Skeletal muscle satellite cell (primary cell): ENCODE measurements at regions not wholly inside any gene's neighbourhood (a gene's known extent, or its start where the extent isn't known, plus 50 kb on each side); places are given as distances from the start of the nearest gene placed in this dataset.

Experiments used
- H3K27me3 ChIP-seq: 2 replicates; pipeline ENCODE4 v1.7.0; 2013; ENCODE audit warnings: low read length; ENCODE audit not compliant: control insufficient read depth, insufficient read depth
- H3K36me3 ChIP-seq: 2 replicates; pipeline ENCODE4 v1.7.0; 2013; ENCODE audit warnings: mild to moderate bottlenecking, control low read depth, low read length; ENCODE audit not compliant: insufficient read depth
- H3K4me1 ChIP-seq: 2 replicates; pipeline ENCODE4 v1.7.0; 2013; ENCODE audit warnings: low read length; ENCODE audit not compliant: control insufficient read depth, insufficient read depth
- H3K4me2 ChIP-seq: 2 replicates; pipeline ENCODE4 v1.7.0; 2013; ENCODE audit warnings: mild to moderate bottlenecking, low read length
- H3K4me3 ChIP-seq: 2 replicates; pipeline ENCODE4 v1.7.0; 2013; ENCODE audit warnings: low read length
- H3K9ac ChIP-seq: 2 replicates; pipeline ENCODE4 v1.7.0; 2013; ENCODE audit warnings: mild to moderate bottlenecking, low read depth, low read length, moderate library complexity
- H3K9me3 ChIP-seq: replicated peaks from 2 replicates; pipeline ENCODE4 v1.7.0; 2013; ENCODE audit warnings: mild to moderate bottlenecking, control low read depth, low read length

DNA sequence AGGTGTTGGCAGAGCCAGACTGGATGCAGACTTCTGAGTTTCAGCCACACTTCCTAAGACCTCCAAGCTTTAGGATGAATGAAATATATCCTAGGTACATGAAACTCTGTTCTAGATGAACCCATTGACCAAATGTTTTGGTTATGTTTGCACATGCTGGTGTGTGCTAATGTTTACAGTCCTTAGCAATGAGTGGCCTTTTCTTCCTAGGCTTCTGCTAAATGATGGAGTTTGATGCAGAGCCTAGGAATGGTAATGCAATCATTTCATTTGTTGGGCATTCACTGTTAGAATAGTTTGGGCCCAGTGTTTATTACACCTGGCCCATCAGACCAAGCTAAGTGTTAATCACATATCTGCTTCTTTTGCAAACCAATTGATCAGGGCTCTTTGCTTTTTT, 464.7 kb downstream of the MEIS1 start:
- Histone ChIP-seq H3K4me2 (no peak overlapping the region), H3K36me3 (no peaks in the 10 kb centered on the region), H3K9ac (no peak overlapping the region), H3K4me1 (peaks cover 17% of the 10 kb centered on the region), H3K9me3 (no peaks in the 10 kb centered on the region), H3K27me3 (no peaks in the 10 kb centered on the region), H3K4me3 (no peak overlapping the region)

- H3K4me1 ChIP-seq, result peaks cover 17% of the 10 kb centered on the region
- H3K9ac ChIP-seq, result no peak overlapping the region
- H3K9me3 ChIP-seq, result no peaks in the 10 kb centered on the region
- no peak overlapping the region for H3K4me3 ChIP-seq
- H3K27me3 ChIP-seq, result no peaks in the 10 kb centered on the region
- no peak overlapping the region for H3K4me2 ChIP-seq
- no peaks in the 10 kb centered on the region for H3K36me3 ChIP-seq
Observed at GRCh38 chr2:66901344-66901743, 466.4 kb downstream of the MEIS1 start.

DNA sequence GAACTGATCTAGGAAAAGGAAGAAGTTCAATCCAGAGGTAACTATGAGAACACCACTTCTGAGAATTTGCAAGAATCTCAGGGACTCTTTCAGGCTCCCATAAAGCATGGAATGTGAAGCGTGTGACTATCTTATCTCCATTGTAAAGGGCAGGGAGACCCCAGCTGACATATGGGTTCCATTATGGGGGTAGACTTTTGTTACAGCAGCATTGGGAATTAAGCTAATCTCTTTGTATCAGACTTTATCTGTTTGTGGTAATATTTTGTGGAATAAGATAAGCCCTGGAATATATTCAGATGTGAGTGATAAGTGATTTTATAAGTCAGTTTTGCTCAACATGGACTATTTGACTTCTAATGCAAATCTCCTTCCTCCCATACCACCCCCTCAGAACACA, 468.3 kb downstream of the MEIS1 start:
- Histone ChIP-seq H3K36me3 (no peaks in the 10 kb centered on the region), H3K4me1 (peaks cover under 1% of the 10 kb centered on the region), H3K9ac (no peak overlapping the region), H3K27me3 (no peaks in the 10 kb centered on the region), H3K9me3 (no peaks in the 10 kb centered on the region), H3K4me3 (no peak overlapping the region), H3K4me2 (no peak overlapping the region)

- no peak overlapping the region for H3K4me2 ChIP-seq
Observed at GRCh38 chr2:66903745-66904465, 469.0 kb downstream of the MEIS1 start.

GRCh38 chr2:66915237-66915636, 480.3 kb downstream of the MEIS1 start:
- Histone ChIP-seq H3K27me3 (no peaks in the 10 kb centered on the region), H3K36me3 (no peaks in the 10 kb centered on the region), H3K4me1 (peaks cover 3% of the 10 kb centered on the region), H3K4me3 (no peak overlapping the region), H3K9me3 (no peaks in the 10 kb centered on the region), H3K9ac (no peak overlapping the region), H3K4me2 (no peak overlapping the region)

More at GRCh38 chr2:66903745-66904465, 469.0 kb downstream of the MEIS1 start:
- no peaks in the 10 kb centered on the region for H3K4me1 ChIP-seq
- H3K9ac ChIP-seq, result no peak overlapping the region
- no peaks in the 10 kb centered on the region for H3K36me3 ChIP-seq
- H3K9me3 ChIP-seq, result no peaks in the 10 kb centered on the region
- no peak overlapping the region for H3K4me3 ChIP-seq
- H3K27me3 ChIP-seq, result no peaks in the 10 kb centered on the region

DNA sequence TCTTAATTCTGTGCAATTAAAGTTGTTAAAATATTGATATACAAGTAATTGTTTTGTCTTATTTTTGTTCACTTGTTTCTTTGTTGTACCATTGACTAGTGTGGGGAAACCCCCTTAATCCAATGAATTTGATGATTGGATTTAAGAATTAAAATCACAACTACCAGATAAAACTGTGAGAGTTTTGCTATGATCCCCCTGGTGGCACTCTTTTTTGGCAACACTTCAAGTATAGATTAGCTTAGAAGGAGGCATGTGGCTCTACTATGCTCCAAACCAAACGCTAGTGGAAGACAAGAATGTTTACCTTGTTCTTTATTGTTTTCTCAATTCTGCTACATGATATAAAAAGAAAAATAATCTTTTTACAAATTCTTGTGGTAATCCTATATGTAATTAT, 477.8 kb upstream of the ETAA1 start:
- H3K9ac ChIP-seq, result no peak overlapping the region
- H3K4me3 ChIP-seq, result no peak overlapping the region
- H3K36me3 ChIP-seq, result no peaks in the 10 kb centered on the region
- H3K4me1 ChIP-seq, result peaks cover 3% of the 10 kb centered on the region
- H3K27me3 ChIP-seq, result no peaks in the 10 kb centered on the region
- H3K9me3 ChIP-seq, result no peaks in the 10 kb centered on the region
- no peak overlapping the region for H3K4me2 ChIP-seq

DNA sequence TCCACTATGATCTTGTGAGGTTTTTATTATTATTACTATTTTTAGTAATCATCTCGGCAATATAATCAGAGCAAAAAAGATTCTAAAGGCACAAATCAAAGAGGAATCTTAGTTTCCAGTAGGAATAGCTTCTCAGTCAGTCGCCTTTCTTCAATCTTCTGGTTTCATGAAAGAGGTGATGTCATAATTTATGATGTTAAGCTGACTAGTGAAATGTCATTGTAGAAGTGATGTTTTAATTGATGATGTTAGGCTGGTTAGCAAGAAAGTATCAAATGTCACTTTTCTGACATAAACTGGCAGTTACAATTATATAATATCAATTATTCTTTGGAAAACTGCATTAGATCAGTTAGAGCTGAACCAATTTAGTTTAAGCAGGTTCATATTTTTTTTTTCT, 476.7 kb upstream of the ETAA1 start:
- no peaks in the 10 kb centered on the region for H3K9me3 ChIP-seq
- no peaks in the 10 kb centered on the region for H3K36me3 ChIP-seq
- H3K27me3 ChIP-seq, result no peaks in the 10 kb centered on the region
- H3K9ac ChIP-seq, result no peak overlapping the region
- H3K4me1 ChIP-seq, result no peaks in the 10 kb centered on the region
- no peak overlapping the region for H3K4me2 ChIP-seq
- no peak overlapping the region for H3K4me3 ChIP-seq

- no peak overlapping the region for H3K9ac ChIP-seq
- no peak overlapping the region for H3K4me2 ChIP-seq
- no peaks in the 10 kb centered on the region for H3K4me1 ChIP-seq
- no peaks in the 10 kb centered on the region for H3K36me3 ChIP-seq
- H3K9me3 ChIP-seq, result no peaks in the 10 kb centered on the region
- no peaks in the 10 kb centered on the region for H3K27me3 ChIP-seq
- no peak overlapping the region for H3K4me3 ChIP-seq
Observed at GRCh38 chr2:66925128-66925527, 472.0 kb upstream of the ETAA1 start.

DNA sequence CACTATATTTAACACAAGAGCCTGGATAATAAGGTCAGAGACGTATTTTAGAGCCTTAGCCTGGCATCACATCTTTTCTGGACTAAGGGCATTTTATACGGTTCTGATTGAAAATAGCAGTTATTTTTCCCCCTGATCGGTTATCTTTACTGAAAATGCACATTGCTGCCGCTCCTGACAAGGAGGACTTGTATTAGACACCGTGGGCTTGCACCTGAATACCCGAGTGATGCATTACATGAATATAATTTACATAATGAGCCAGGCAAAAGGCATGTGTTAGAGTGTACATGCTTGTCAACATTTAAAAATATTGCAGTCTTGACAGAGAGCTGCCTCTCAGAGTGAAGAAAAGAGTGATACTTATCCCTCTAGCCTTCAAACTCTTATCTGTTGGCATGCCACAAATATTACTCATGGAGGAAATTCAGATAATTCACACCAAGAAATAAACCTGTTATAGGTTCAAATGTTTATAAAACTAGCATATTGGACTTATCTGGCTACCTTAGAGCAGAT, 470.5 kb upstream of the ETAA1 start:
- no peaks in the 10 kb centered on the region for H3K4me1 ChIP-seq
- H3K9me3 ChIP-seq, result no peaks in the 10 kb centered on the region
- H3K4me2 ChIP-seq, result no peak overlapping the region
- no peak overlapping the region for H3K9ac ChIP-seq
- no peaks in the 10 kb centered on the region for H3K36me3 ChIP-seq
- no peak overlapping the region for H3K4me3 ChIP-seq
- H3K27me3 ChIP-seq, result no peaks in the 10 kb centered on the region

- H3K4me3 ChIP-seq, result no peak overlapping the region
- no peaks in the 10 kb centered on the region for H3K4me1 ChIP-seq
- H3K4me2 ChIP-seq, result no peak overlapping the region
- H3K9me3 ChIP-seq, result no peaks in the 10 kb centered on the region
- no peaks in the 10 kb centered on the region for H3K36me3 ChIP-seq
- no peak overlapping the region for H3K9ac ChIP-seq
- H3K27me3 ChIP-seq, result no peaks in the 10 kb centered on the region
Observed at GRCh38 chr2:66929632-66930338, 467.3 kb upstream of the ETAA1 start.

DNA sequence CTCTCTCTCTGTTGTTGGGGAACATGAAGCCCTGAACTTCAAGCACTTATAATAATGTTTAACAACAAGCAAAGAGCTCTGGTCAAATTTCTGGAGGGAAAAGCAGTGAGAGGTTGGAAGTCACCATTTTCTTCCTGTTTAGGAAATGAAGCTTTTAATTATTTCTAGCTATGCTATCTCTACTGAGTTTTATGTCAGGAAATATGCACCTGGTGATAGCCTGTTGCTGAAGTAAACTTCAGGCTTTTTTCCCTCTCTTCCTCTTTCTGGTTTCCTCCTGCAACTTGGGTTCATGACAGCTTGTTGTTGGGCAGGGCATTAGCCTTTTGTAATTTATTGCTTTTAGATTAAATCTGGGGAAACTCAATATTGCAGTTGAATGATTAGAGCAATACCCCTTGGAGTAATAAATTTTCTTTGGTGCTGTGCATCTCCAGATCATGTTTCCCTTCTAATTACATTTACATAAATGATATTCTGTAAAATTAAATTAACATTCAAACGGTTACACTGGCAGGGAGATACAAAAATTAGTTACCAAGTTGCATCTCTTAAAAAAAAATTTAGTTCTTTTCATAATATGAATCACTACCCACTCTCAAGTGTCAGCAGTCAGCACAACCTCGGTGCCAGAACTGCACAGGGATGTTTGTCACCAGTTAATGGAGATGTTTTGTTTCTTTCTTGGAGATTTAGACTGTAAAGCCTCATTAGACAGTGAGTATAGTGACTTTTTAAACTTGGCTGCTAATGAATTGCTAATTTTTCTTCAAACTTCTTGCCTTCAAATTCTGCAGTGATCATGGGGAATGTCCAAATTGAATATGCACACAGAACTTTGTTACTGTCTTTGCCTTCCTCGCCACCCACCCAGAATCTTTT, 466.6 kb upstream of the ETAA1 start:
- Histone ChIP-seq H3K4me1 (no peaks in the 10 kb centered on the region), H3K4me3 (no peak overlapping the region), H3K27me3 (no peaks in the 10 kb centered on the region), H3K36me3 (no peaks in the 10 kb centered on the region), H3K9ac (no peak overlapping the region), H3K9me3 (no peaks in the 10 kb centered on the region), H3K4me2 (no peak overlapping the region)
